ENCODE measurements at regions not wholly inside any gene's neighbourhood (a gene's known extent, or its start where the extent isn't known, plus 50 kb on each side); places are given as distances from the start of the nearest gene placed in this dataset.

DNA sequence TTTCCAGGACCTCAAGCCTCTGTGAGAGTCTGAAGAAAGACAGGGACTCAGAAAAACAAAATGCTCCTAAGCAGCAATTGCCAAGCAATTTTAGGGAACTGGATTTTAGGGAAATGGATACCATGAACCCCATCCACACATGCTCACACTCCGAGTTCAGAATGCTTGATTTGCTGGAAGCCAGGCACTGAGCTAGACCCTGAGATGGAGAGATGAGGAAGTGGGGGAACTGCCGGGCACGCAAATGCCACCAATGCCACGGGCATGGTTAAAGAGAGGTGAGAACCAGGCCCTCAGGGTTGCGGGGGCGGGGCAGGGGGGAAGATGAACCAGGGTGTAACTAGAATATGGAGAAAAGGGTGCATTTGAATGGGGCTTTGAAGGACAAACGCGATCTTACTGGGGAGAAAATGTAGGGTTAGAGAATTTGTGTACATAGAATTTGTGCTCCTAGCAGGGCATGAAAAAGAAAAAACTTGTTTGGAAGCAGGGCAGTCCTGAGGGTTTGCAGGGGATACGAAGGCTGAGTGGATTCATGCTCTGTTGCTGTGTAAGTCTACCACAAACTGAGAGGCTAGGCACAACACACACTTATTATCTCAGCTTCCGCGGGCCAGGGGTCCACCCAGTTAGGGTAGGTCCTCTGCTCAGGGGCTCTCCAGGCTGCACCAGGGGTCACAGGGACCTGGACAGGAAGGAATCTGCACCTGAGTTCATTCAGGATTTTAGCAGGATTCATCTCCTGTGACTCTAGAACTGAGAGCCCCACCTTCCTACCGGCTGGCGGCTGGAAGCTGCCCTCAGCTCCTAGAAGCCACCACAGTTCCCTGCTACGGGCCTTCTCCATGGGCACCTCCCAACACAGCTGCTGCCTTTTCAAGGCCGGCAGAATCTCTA lies 108.0 kb downstream of the SNX5 start (continued):
- TF ChIP-seq PHF21A (CRISPR knock-in tag; IDR thresholded peaks at IDR 0.05): peak; percentile 44; the same call in 1 of the 2 replicates
- TF ChIP-seq, protein P1, sequence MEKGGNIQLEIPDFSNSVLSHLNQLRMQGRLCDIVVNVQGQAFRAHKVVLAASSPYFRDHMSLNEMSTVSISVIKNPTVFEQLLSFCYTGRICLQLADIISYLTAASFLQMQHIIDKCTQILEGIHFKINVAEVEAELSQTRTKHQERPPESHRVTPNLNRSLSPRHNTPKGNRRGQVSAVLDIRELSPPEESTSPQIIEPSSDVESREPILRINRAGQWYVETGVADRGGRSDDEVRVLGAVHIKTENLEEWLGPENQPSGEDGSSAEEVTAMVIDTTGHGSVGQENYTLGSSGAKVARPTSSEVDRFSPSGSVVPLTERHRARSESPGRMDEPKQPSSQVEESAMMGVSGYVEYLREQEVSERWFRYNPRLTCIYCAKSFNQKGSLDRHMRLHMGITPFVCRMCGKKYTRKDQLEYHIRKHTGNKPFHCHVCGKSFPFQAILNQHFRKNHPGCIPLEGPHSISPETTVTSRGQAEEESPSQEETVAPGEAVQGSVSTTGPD (CRISPR knock-in tag; IDR thresholded peaks at IDR 0.05): no peak
- TF ChIP-seq ZNF878 (CRISPR knock-in tag; IDR thresholded peaks at IDR 0.05): no peak
- TF ChIP-seq MIXL1 (CRISPR knock-in tag; IDR thresholded peaks at IDR 0.05): no peak
- no peak for TF ChIP-seq ZNF709 (CRISPR knock-in tag; IDR thresholded peaks at IDR 0.05)
- no peak for TF ChIP-seq RORA (CRISPR knock-in tag; IDR thresholded peaks at IDR 0.05)
- no peak for TF ChIP-seq ARID5B (CRISPR knock-in tag; IDR thresholded peaks at IDR 0.05)
- no peak for TF ChIP-seq CENPX (CRISPR knock-in tag; IDR thresholded peaks at IDR 0.05)
- TF ChIP-seq ZBTB4 (CRISPR knock-in tag; IDR thresholded peaks at IDR 0.05; ENCODE audit: borderline replicate concordance): peak; percentile 90; the same call in 1 of the 2 replicates
- no peak for TF ChIP-seq NFYB (CRISPR knock-in tag; IDR thresholded peaks at IDR 0.05)
- peak; percentile 62; the same call in 1 of the 2 replicates for TF ChIP-seq AKAP8 (CRISPR knock-in tag; IDR thresholded peaks at IDR 0.05)
- TF ChIP-seq FIP1L1 (IDR thresholded peaks at IDR 0.05; ENCODE audit: borderline replicate concordance, insufficient read depth, low read depth, low read length): no peak
- TF ChIP-seq SALL2 (CRISPR knock-in tag; IDR thresholded peaks at IDR 0.05): no peak
- no peak for TF ChIP-seq KLF16 (CRISPR knock-in tag; IDR thresholded peaks at IDR 0.05)
- 0 out of 2 replicates have a peak, but pooled peaks have one; percentile 58 for TF ChIP-seq ZBTB7B (CRISPR knock-in tag; IDR thresholded peaks at IDR 0.05)
- TF ChIP-seq HNF4A (CRISPR knock-in tag; IDR thresholded peaks at IDR 0.05): 0 out of 2 replicates have a peak, but pooled peaks have one; percentile 9
- no peak for TF ChIP-seq SNRNP70 (IDR thresholded peaks at IDR 0.05; ENCODE audit: low read depth, low read length)

Data from HepG2 (cell line).